ENCODE measurements at regions not wholly inside any gene's neighbourhood (a gene's known extent, or its start where the extent isn't known, plus 50 kb on each side); places are given as distances from the start of the nearest gene placed in this dataset.
"Not testable (repeated sequence)": the region's sequence is repeated elsewhere in the genome, so short reads cannot be mapped to it uniquely, and the experiment has no call there.

GRCh38 chr4:57736781-57737180, 626.6 kb upstream of the IGFBP7 start:
- H3K4me3 ChIP-seq (ENCODE audit: low read length) = no peak overlapping the region
- DNase-seq (ENCODE audit: low read depth) = no peak
- no peak for TF ChIP-seq CTCF (conservative IDR thresholded peaks at IDR 0.05; ENCODE audit: low read depth, low read length)

- no peak for TF ChIP-seq CTCF (conservative IDR thresholded peaks at IDR 0.05; ENCODE audit: low read depth, low read length)
- H3K4me3 ChIP-seq (ENCODE audit: low read length) = no peak overlapping the region
- no peak for DNase-seq (ENCODE audit: low read depth)
These were observed 624.0 kb upstream of the IGFBP7 start for GRCh38 chr4:57734104-57734670.

GRCh38 chr4:57729775-57730570, 619.8 kb upstream of the IGFBP7 start:
- H3K4me3 ChIP-seq (ENCODE audit: low read length); DNase-seq (ENCODE audit: low read depth): not testable (repeated sequence)

- DNase-seq (ENCODE audit: low read depth) = no peak
- TF ChIP-seq CTCF (conservative IDR thresholded peaks at IDR 0.05; ENCODE audit: low read depth, low read length) = no peak
- H3K4me3 ChIP-seq (ENCODE audit: low read length) = no peak overlapping the region
These were observed 616.0 kb upstream of the IGFBP7 start for GRCh38 chr4:57726154-57726553.

GRCh38 chr4:57719456-57719855, 609.3 kb upstream of the IGFBP7 start:
- no peak overlapping the region for H3K4me3 ChIP-seq (ENCODE audit: low read length)
- no peak for DNase-seq (ENCODE audit: low read depth)
- TF ChIP-seq CTCF (conservative IDR thresholded peaks at IDR 0.05; ENCODE audit: low read depth, low read length) = no peak

GRCh38 chr4:57714313-57714712, 604.1 kb upstream of the IGFBP7 start:
- H3K4me3 ChIP-seq (ENCODE audit: low read length); DNase-seq (ENCODE audit: low read depth): not testable (repeated sequence)

GRCh38 chr4:57710053-57710452, 599.9 kb upstream of the IGFBP7 start:
- TF ChIP-seq CTCF (conservative IDR thresholded peaks at IDR 0.05; ENCODE audit: low read depth, low read length) = no peak
- no peak for DNase-seq (ENCODE audit: low read depth)
- H3K4me3 ChIP-seq (ENCODE audit: low read length) = no peak overlapping the region

GRCh38 chr4:57691370-57691769, 581.2 kb upstream of the IGFBP7 start:
- no peak for TF ChIP-seq CTCF (conservative IDR thresholded peaks at IDR 0.05; ENCODE audit: low read depth, low read length)
- no peak overlapping the region for H3K4me3 ChIP-seq (ENCODE audit: low read length)
- DNase-seq (ENCODE audit: low read depth) = no peak
